CD14-positive monocyte (primary cell): ENCODE measurements at regions not wholly inside any gene's neighbourhood (a gene's known extent, or its start where the extent isn't known, plus 50 kb on each side); places are given as distances from the start of the nearest gene placed in this dataset.

Experiments used
- DNase-seq, 3 donors: peaks; one replicate each; pipeline ENCODE4 v3.0.0-alpha.2; 2011 to 2022
- H2AFZ ChIP-seq: 2 replicates; pipeline ENCODE4 v1.6.0; 2012; ENCODE audit warnings: mild to moderate bottlenecking, low read depth, low read length, inconsistent platforms; ENCODE audit not compliant: insufficient read depth, poor library complexity, severe bottlenecking
- H3K27ac ChIP-seq, 2 donors: 1 replicate in 1 of 2; 2 replicates in 1 of 2; pipeline ENCODE4 v1.5.1; 2012 to 2013; ENCODE audit warnings: low read length in 2 of 2, control low read depth in 1 of 2, inconsistent platforms in 1 of 2, low read depth in 1 of 2, mild to moderate bottlenecking in 1 of 2
- H3K27me3 ChIP-seq, 2 donors: one replicate each; pipeline versions ENCODE4 v1.6.0 to v1.6.1; 2011 to 2013; ENCODE audit warnings: low read length in 2 of 2; ENCODE audit not compliant: control insufficient read depth in 2 of 2, insufficient read depth in 2 of 2
- H3K36me3 ChIP-seq, 2 donors: replicated peaks in 1 of 2; 1 replicate in 1 of 2; 2 replicates in 1 of 2; pipeline versions ENCODE4 v1.5.1 to v1.6.1; 2012 to 2013; ENCODE audit warnings: low read length in 2 of 2, control low read depth in 1 of 2, inconsistent platforms in 1 of 2, mild to moderate bottlenecking in 1 of 2; ENCODE audit not compliant: insufficient read depth in 2 of 2, control insufficient read depth in 1 of 2
- H3K4me1 ChIP-seq, 2 donors: 1 replicate in 1 of 2; 2 replicates in 1 of 2; pipeline versions ENCODE4 v1.5.1 to v1.6.1; 2012 to 2013; ENCODE audit warnings: low read length in 2 of 2, control low read depth in 1 of 2, inconsistent platforms in 1 of 2, mild to moderate bottlenecking in 1 of 2, moderate library complexity in 1 of 2; ENCODE audit not compliant: insufficient read depth in 2 of 2, control insufficient read depth in 1 of 2
- H3K4me2 ChIP-seq: replicated peaks from 2 replicates; pipeline ENCODE3; 2012; ENCODE audit warnings: low read length, moderate library complexity, mild to moderate bottlenecking; ENCODE audit not compliant: poor library complexity, severe bottlenecking; ENCODE audit errors: extremely low read depth
- H3K4me3 ChIP-seq, 3 experiments: fragments of 200-600 bp in 1 of 3; sonication (generic) in 1 of 3; replicated peaks in 1 of 3; 1 replicate in 2 of 3; 2 replicates in 1 of 3; pipeline ENCODE4 v1.5.1; 2011 to 2013; ENCODE audit warnings: low read length in 3 of 3, mild to moderate bottlenecking in 3 of 3, control low read depth in 2 of 3, low read depth in 2 of 3, inconsistent platforms in 1 of 3, moderate library complexity in 1 of 3
- H3K79me2 ChIP-seq: 2 replicates; pipeline ENCODE4 v1.6.0; 2012; ENCODE audit warnings: mild to moderate bottlenecking, control low read depth, inconsistent platforms, low read length, moderate library complexity; ENCODE audit not compliant: insufficient read depth
- H3K9ac ChIP-seq: 2 replicates; pipeline ENCODE4 v1.6.0; 2017; ENCODE audit warnings: low read length, mild to moderate bottlenecking; ENCODE audit not compliant: insufficient read depth, poor library complexity, severe bottlenecking
- H3K9me3 ChIP-seq, 2 donors: replicated peaks in 1 of 2; 1 replicate in 1 of 2; 2 replicates in 1 of 2; pipeline versions ENCODE4 v1.5.1 to v1.6.1; 2012 to 2013; ENCODE audit warnings: low read length in 2 of 2, control low read depth in 1 of 2; ENCODE audit not compliant: control insufficient read depth in 1 of 2, insufficient read depth in 1 of 2
- H4K20me1 ChIP-seq: 2 replicates; pipeline ENCODE4 v1.6.0; 2012; ENCODE audit warnings: mild to moderate bottlenecking, low read length, control low read depth, moderate library complexity; ENCODE audit not compliant: insufficient read depth
- H3K27ac Mint-ChIP-seq, 7 donors: one replicate each; pipeline ENCODE4 v1.8.0; 2020; ENCODE audit warnings: mild to moderate bottlenecking in 7 of 7, mixed read lengths in 7 of 7, moderate library complexity in 6 of 7, inconsistent platforms in 2 of 7
- H3K27me3 Mint-ChIP-seq, 3 donors: one replicate each; pipeline ENCODE4 v1.8.0; 2021 to 2022; ENCODE audit warnings: low read depth in 3 of 3, mild to moderate bottlenecking in 3 of 3, mixed read lengths in 3 of 3, moderate library complexity in 3 of 3, inconsistent platforms in 1 of 3
- H3K36me3 Mint-ChIP-seq, 2 donors: one replicate each; pipeline ENCODE4 v1.8.0; 2020; ENCODE audit warnings: mixed read lengths in 2 of 2, inconsistent platforms in 1 of 2, mild to moderate bottlenecking in 1 of 2
- H3K4me1 Mint-ChIP-seq: one replicate; pipeline ENCODE4 v1.8.0; 2020; ENCODE audit warnings: mild to moderate bottlenecking, mixed read lengths
- H3K4me3 Mint-ChIP-seq, 2 donors: one replicate each; pipeline ENCODE4 v1.8.0; 2020; ENCODE audit warnings: mild to moderate bottlenecking in 2 of 2, mixed read lengths in 2 of 2, moderate library complexity in 1 of 2
- H3K9me3 Mint-ChIP-seq, 7 donors: one replicate each; pipeline ENCODE4 v1.8.0; 2020 to 2022; ENCODE audit warnings: mixed read lengths in 7 of 7, mild to moderate bottlenecking in 6 of 7, moderate library complexity in 6 of 7, inconsistent platforms in 2 of 7
- WGBS: methylation state at CpG from one replicate; pipeline ENCODE4 v1.1.5; 2013; ENCODE audit warnings: missing lambda C conversion rate; ENCODE audit not compliant: insufficient coverage; 5-methylcytosine and 5-hydroxymethylcytosine counted together
- intact Hi-C, 2 donors: fragments of 100-400 bp; cut with micrococcal nuclease; formaldehyde crosslinking; loops; one replicate each; pipeline versions ENCODE4 v1.15.0 to v1.15.1; 2023
- TF ChIP-seq, protein P1 (sequence below): fragments of 200-600 bp; IDR thresholded peaks from one replicate; pipeline ENCODE4 v1.8.0; 2022; ENCODE audit warnings: antibody characterized with exemption, mild to moderate bottlenecking

DNA sequence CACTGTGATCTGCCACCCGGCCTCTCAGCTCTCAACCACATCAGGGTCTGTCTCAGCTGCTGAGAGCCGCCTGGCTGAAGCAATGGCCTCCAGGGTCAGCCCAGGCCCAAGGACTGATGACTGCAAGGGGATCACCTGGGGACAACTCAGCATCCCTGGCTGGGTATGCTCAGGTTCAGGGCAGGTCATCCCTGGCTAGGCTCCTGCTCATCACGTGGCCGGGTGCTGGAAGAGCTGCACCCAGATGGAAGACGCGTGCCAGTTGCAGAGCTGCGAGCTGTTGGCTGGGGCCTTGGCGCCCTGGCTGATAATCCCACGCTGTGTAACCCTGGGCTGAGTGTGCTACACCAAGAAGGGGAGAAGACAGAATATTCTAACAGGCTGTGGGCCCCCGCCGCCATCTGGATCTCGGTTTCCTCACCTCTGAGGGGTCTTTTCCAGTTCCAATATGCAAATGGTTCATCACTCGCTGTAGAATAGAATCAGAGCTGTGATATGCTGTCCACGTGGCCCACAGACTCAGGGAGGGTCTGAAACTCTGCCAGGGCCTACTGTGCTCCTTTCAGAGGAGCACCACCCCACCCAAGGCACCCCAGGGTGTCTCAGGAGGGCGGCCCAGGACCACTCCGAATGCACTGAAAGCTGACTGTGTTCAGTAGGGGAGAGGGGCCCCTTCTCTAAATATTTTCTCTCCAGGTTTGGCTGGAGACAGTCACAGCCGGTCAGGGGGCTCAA lies 338.8 kb downstream of the BCOR start:
- no peaks in the 10 kb centered on the region for H3K27me3 ChIP-seq
- no peaks in the 10 kb centered on the region for H3K9me3 ChIP-seq
- Mint-ChIP-seq H3K36me3 (no peaks in the 10 kb centered on the region), H3K9me3 (peaks cover 0 to 1% (median 0%) of the 10 kb centered on the region in 7 donors), H3K27ac (no peak overlapping the region), H3K4me3 (no peak overlapping the region), H3K27me3 (peaks cover 0 to 3% (median 2%) of the 10 kb centered on the region in 3 donors), H3K4me1 (peaks cover 13% of the 10 kb centered on the region)
- 97% methylated on average over 7 of the region's 17 CpGs for WGBS
- no peaks in the 10 kb centered on the region for H3K79me2 ChIP-seq
- no peak overlapping the region for H3K27ac ChIP-seq
- DNase-seq = no peak
- H3K4me1 ChIP-seq = peaks cover 14% of the 10 kb centered on the region in 2 donors
- no peaks in the 10 kb centered on the region for H4K20me1 ChIP-seq
- intact Hi-C loops = loop anchor here in 1 of 2 donors (10.0 kb wide), 1 partner anchor 416 kb away; no protein-coding TSS in a partner anchor
- H2AFZ ChIP-seq = no peak overlapping the region
- no peaks in the 10 kb centered on the region for H3K36me3 ChIP-seq
- no peak overlapping the region for H3K9ac ChIP-seq
- TF ChIP-seq, protein P1, sequence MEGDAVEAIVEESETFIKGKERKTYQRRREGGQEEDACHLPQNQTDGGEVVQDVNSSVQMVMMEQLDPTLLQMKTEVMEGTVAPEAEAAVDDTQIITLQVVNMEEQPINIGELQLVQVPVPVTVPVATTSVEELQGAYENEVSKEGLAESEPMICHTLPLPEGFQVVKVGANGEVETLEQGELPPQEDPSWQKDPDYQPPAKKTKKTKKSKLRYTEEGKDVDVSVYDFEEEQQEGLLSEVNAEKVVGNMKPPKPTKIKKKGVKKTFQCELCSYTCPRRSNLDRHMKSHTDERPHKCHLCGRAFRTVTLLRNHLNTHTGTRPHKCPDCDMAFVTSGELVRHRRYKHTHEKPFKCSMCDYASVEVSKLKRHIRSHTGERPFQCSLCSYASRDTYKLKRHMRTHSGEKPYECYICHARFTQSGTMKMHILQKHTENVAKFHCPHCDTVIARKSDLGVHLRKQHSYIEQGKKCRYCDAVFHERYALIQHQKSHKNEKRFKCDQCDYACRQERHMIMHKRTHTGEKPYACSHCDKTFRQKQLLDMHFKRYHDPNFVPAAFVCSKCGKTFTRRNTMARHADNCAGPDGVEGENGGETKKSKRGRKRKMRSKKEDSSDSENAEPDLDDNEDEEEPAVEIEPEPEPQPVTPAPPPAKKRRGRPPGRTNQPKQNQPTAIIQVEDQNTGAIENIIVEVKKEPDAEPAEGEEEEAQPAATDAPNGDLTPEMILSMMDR = no peak
- H3K4me3 ChIP-seq = no peak overlapping the region
- no peak overlapping the region for H3K4me2 ChIP-seq

DNA sequence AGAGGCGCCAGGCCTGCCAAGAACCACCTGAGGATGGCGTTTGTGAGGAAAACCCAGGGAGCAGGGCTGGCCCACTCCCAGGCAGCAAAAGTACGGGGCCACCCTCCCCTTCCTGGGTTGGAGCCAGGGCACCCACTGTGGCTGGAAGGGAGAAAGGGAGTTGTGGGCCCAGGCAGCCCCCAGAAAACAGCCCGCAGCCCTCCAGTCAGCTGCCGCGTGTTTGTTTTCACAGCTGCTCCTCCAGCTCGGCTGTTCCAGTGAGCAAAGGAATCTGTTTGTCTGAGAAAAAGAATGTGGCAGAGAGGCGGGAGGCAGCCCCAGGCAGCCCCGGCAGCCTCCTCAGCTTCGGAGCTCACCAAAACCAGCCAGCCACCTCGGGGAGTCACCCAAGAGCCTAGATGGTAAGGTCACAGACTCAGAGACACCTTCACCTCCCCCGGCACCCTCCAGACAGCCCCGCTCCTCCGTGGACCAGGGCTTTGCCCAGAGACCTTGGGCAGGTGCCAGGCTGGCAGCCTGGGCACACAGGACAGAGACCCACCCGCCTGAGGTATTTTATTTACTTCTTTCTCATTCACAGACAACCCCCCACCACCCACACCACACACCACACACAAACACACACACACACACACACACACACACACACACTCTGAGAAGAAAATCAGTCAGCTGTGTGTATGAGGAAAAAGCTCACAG lies 338.1 kb downstream of the BCOR start:
- no peak overlapping the region for H2AFZ ChIP-seq
- H3K27ac Mint-ChIP-seq = no peak overlapping the region

More for the DNA sequence above, 338.1 kb downstream of the BCOR start:
- no peaks in the 10 kb centered on the region for H3K36me3 ChIP-seq
- H3K79me2 ChIP-seq = no peaks in the 10 kb centered on the region
- Mint-ChIP-seq H3K4me1 (peaks cover 11% of the 10 kb centered on the region), H3K36me3 (no peaks in the 10 kb centered on the region), H3K9me3 (peaks cover 0 to 1% (median 0%) of the 10 kb centered on the region in 7 donors), H3K4me3 (no peak overlapping the region), H3K27me3 (peaks cover 2 to 3% (median 2%) of the 10 kb centered on the region in 3 donors)
- no peak overlapping the region for H3K4me3 ChIP-seq
- intact Hi-C loops = loop anchor here in 1 of 2 donors (10.0 kb wide), 1 partner anchor 415 kb away; no protein-coding TSS in a partner anchor
- H4K20me1 ChIP-seq = no peaks in the 10 kb centered on the region
- no peak overlapping the region for H3K27ac ChIP-seq
- no peaks in the 10 kb centered on the region for H3K27me3 ChIP-seq
- no CpG with 5 or more reads among the region's 15 CpGs for WGBS
- no peak overlapping the region for H3K4me2 ChIP-seq
- no peak overlapping the region for H3K9ac ChIP-seq
- no peak for DNase-seq
- no peaks in the 10 kb centered on the region for H3K9me3 ChIP-seq
- peaks cover 7 to 13% of the 10 kb centered on the region in 2 donors for H3K4me1 ChIP-seq
- TF ChIP-seq, protein P1 = no peak
